DMS79 (cell line): ENCODE measurements at regions not wholly inside any gene's neighbourhood (a gene's known extent, or its start where the extent isn't known, plus 50 kb on each side); places are given as distances from the start of the nearest gene placed in this dataset.

Source experiments
- DNase-seq: peaks from one replicate; lab custom pipeline; 2025; lab: John Stamatoyannopoulos, UW

- DNase-seq: no peak
Observed at GRCh38 chr18:29250259-29250658, 1073.3 kb upstream of the CDH2 start.

GRCh38 chr18:29248805-29249204 lies 1071.9 kb upstream of the CDH2 start:
- DNase-seq: no peak

DNA sequence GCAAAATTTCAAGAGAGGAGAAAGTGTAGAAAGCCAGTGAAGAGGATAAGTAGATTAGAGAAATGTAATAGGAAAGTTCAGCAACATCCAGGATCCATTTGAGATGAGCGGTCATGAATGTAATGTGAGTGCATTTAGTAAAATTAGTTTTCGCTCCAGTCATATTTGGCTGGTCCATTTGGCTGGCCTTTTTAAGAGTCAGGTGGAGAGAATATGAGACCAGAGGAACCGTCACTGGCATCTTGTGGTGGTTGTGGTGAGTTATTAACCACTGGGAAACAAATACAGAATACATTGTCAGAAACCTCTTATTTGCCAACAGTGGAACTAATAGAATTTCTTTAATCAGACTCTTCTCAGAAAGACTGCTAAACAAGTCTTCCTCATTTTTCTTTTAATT lies 1064.3 kb upstream of the CDH2 start:
- DNase-seq: no peak

DNA sequence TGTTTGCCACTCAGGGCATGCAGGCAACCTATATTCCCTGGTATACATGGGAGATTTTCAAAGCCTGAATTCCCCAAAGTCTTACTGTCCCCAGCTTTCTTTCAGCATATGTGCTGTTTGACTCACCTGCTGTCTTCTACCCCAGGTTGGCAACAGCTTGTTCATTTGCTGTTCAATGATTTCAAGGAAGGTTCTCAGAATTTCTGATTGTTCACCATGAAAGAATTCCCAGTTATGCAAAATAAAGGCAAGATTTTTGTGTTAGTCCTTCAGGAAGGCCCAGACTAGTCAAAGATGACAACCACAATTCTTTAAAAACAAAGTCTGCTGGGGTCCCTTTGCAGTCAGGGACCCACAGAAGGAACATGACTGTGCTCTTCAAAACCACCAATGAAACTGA lies 1057.8 kb upstream of the CDH2 start:
- DNase-seq: no peak

DNA sequence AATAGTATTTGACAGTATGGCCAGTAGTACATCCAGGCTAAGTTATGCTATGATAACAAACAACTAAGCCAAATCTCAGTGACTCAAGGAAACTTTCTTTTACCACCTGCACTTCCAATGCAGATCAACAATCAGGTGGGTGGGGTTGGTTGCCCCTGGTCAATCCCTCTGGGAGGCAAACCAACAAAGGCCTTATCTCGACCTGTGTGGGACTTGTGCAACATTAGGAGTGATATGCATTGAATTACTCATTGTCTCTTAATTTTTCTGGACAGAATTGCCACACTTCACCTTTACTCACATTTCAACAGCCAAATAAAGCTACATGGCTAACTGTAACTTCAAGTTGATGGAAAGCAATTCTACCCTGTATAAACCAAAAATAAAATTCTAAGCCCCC lies 1049.3 kb upstream of the CDH2 start:
- DNase-seq: no peak

DNA sequence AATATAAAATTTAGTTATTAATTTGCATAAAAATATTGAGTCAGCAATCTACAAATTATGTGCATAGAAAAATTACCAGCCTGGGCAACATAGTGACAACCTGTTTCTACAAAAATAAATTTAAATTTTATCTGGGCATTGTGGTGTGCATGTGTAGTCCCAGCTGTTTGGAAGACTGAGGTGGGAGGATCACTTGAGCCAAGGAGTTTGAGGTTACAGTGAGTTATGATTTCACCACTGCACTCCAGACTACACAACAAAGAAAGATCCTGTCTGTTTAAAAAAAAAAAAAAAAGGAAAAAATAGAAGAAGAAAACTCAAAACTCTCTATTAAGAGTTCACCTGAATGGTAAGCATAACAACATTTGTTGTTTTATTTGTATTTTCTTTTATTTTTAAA lies 1048.4 kb upstream of the CDH2 start:
- DNase-seq: no peak

DNA sequence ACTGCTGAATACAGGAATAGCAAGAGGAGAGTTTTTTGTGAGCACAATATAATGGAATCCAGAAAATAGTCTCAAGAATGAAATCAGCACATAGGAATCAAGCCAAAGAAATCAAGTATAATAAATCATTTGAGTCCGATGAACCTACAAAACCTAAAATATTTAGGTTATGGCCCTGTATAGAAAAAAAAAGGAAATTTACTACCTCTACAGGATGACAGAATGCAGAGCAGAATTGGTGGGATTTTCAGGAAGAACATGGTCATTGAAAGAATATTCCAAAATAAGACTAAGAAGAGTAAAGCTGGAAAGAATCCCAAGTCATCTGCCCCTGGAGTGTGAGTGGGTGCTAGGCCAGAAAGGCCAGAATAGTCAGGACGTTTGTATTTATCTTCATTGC lies 1041.2 kb upstream of the CDH2 start:
- no peak for DNase-seq

GRCh38 chr18:29217124-29217915 lies 1040.4 kb upstream of the CDH2 start:
- no peak for DNase-seq

GRCh38 chr18:29198834-29199233 lies 1021.9 kb upstream of the CDH2 start:
- DNase-seq: no peak

DNA sequence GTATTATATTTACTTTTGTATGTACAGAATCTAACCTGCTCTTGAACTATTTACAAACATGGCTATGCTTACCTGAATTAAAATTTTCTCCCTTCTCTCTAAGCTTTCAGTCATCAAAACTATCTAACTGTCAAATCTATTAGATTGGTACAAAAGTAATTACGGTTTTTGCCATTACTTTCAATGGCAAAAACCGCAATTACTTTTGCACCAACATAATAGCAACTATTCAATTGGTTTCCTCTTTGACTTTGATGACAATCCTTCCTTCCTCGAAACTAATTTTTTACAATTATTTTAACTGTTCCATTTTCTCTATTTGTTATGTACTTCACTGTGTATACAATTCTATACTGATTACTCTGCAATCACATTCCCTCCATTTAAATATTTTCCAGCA lies 1019.4 kb upstream of the CDH2 start:
- no peak for DNase-seq

GRCh38 chr18:29191263-29191662 lies 1014.3 kb upstream of the CDH2 start:
- no peak for DNase-seq

- DNase-seq: no peak
Observed at GRCh38 chr18:29188760-29189159, 1011.8 kb upstream of the CDH2 start.

DNA sequence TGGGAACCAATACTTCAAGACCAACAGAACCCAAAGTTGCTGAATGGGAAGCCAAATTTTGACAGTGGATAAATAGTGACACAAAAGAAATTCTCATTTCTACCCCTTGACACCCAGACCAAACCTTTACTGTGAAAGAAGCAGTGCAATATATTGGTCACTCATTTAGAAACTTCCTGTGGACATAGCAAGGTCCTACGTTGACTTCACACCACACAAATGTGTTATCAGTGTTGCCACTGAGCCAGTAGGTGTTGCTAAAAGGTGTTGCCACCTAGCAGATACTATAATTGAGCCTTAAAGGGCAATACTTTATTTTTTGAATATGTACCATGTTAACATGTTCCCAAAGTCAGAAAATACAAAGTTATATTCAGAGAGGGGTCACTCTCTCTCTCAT lies 1008.9 kb upstream of the CDH2 start:
- DNase-seq: no peak

DNA sequence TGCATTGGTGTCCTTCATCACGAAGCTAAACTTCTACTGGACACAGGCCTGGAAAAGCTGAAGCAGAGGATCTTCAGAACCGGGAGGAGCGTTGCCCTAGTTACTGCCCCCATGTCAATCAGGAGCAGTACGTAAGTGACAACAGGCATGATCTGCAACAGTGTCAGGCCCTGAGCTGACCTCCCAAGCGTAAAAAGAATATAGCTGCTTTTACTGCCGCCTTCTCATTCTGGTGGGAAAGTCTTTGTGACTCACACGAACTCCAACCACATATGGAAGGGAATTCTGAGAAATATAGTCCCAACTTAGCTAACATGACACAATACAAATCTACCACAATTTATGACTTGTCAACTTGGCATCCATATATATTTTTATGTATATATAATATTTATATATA lies 1007.7 kb upstream of the CDH2 start:
- DNase-seq: no peak

DNA sequence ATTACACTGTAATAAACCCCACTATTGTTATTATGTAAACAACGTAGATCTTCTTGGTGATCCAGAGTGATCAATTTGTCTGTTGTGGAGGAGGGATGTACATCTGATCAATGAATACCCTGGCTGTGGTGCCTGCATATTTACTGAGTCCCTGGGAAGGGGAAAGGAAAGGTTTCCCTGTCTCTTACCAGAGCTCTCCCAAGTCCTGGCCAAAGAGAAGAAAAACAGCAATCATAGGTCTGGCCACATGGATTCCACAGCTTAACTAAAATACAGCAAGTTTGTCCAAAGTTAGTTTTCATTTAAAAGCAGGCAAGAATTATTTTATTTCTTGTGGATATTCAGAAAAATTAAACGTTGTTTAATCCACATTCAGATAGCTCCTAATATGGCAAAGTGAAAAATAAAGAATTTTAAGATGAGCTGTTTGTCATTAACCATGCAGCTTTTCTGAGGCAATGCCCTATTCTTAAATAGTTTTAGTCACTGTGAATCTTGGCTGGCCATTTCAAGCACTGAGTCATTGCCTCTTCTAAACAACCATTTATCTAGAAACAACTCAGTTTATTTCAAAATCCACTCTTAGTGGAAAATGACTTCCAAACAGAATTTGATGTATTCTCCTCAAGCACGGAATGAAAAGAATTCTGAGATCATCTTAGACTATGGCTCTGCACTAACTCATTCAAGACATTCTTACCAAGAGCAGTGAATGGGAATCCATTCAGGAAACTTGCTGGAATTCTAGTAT lies 1004.4 kb upstream of the CDH2 start:
- no peak for DNase-seq

DNA sequence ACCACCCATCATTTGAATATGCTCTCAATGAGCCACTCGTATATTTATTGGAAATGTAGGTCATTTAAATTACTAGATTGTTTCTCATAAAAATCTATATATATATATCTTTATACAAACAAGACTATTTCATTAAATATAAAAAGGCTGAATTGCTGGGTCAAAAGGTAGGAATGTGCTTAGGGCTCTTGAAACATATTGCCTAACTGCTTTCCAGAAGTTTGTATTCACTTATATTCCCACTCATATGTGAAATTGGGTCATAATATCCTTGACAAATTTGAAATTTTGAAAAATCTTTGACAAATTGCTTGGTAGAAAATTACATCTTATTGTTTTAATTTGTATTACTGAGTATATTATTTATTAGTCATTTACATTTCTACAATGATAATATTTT lies 999.8 kb upstream of the CDH2 start:
- DNase-seq: no peak

GRCh38 chr18:29174891-29175290 lies 998.0 kb upstream of the CDH2 start:
- DNase-seq: no peak

DNA sequence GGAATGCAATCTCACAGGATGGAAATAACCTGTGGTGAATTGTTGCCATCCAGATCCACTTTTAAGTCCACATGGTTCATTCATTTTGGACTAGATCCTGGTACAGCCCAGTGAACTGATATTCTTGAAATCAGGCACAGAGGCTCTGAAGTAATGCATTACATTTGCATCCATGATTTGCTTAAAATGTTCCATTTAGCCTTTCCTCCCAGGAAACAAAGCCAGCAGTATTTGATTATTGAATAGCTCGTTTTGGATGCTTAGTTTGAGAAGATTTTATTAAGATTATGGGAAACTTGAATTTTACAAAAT lies 995.8 kb upstream of the CDH2 start:
- DNase-seq: no peak

- no peak for DNase-seq
Observed at GRCh38 chr18:29171892-29172755, 995.2 kb upstream of the CDH2 start.

- no peak for DNase-seq
Observed at GRCh38 chr18:29169599-29169998, 992.7 kb upstream of the CDH2 start.

DNA sequence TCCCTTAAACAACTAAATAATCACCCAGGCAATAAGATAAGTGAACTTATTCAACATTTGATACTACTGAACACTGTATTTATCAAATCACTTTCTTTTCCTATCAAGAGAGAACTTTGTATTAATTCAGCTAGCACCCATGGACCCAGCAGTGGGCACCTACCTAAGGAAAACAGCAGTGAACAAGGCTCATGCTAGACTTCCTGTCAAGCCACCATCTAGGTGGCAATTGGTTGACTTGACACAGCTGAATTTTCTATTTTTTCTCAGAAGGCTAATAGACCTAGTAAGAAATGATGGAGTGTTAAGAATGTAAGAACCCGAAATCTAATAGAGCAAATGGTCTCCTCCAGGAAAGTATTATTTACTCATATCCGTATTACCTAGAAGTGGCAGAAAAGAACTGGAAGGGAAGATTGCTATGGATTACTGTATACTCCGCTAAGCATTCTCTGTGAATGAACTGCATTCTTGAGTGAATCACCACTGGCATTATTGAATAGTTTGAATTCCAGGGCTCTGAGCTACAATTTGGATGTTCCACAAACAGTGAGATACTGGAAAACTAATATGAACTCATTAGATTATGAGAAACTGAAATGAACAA lies 988.2 kb upstream of the CDH2 start:
- no peak for DNase-seq

- no peak for DNase-seq
Observed at GRCh38 chr18:29164020-29164706, 987.2 kb upstream of the CDH2 start.
